Posterior cingulate gyrus (tissue), 11 donors: ENCODE measurements at regions not wholly inside any gene's neighbourhood (a gene's known extent, or its start where the extent isn't known, plus 50 kb on each side); places are given as distances from the start of the nearest gene placed in this dataset.
"Not testable (repeated sequence)": the region's sequence is repeated elsewhere in the genome, so short reads cannot be mapped to it uniquely, and the experiment has no call there.

Experiments used
- DNase-seq, 10 donors: peaks; one replicate each; pipeline versions ENCODE4 v3.0.0 to v3.0.0-alpha.2; 2020 to 2021; ENCODE audit warnings: mixed read lengths in 3 of 10
- intact Hi-C: fragments of 100-400 bp; cut with DNase I; formaldehyde crosslinking; loops from one replicate; pipeline ENCODE4 v1.15.1; 2023

- no peak for DNase-seq
- intact Hi-C loops: no loop called here
Observed at GRCh38 chr5:53262348-53262970, 152.9 kb upstream of the MOCS2 start.

GRCh38 chr5:53263151-53263550 lies 153.6 kb upstream of the MOCS2 start:
- intact Hi-C loops: no loop called here
- DNase-seq: no peak

- DNase-seq: no peak
- intact Hi-C loops: no loop called here
Observed at GRCh38 chr5:53265043-53265442, 155.5 kb upstream of the MOCS2 start.

GRCh38 chr5:53268241-53268640 lies 158.7 kb upstream of the MOCS2 start:
- intact Hi-C loops: not testable (repeated sequence)
- peak in 1 of 10 donors; percentile 58 for DNase-seq

- DNase-seq: no peak
Observed at GRCh38 chr5:53275666-53276065, 166.1 kb upstream of the MOCS2 start.

DNA sequence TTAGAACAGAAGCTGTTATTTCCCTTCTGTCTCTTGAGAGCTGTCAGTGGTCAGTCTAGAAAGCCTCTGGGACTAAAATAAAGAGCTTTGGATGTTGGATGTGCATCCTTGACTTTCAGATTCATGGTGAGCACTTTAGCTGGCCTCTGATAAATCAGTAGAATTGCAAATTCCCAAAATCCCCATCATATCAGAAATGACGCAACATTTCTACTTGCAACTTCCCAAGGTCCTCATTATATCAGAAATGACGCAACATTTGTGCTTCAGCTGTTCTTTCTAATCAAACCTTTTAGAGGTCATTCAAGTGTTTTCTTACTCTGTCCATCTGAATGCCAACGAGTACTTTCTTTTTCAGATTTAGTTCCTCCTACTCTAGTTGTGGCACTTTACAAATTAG lies 167.3 kb upstream of the MOCS2 start:
- intact Hi-C loops: no loop called here
- no peak for DNase-seq

More at GRCh38 chr5:53275666-53276065, 166.1 kb upstream of the MOCS2 start:
- intact Hi-C loops: no loop called here

DNA sequence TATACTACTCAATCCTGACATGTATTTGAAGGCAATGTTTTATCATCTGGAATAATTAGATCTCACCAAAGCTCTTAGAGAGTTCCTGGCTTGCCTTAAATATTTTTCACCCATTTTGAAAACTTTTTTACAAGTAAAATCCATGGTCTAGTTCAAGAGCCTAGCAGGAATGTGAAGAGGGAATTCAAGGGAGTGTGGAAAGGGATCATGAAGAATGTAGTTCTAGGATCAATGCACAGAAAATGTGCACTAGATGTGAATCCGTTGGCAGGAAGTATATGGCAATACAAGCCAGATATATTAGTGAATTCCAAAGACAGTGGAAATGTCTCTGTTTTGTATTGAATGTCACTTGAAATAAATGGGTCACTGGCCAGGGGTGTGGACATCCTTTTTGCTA lies 167.9 kb upstream of the MOCS2 start:
- no peak for DNase-seq
- intact Hi-C loops: no loop called here

GRCh38 chr5:53287573-53287972 lies 178.0 kb upstream of the MOCS2 start:
- DNase-seq: no peak
- intact Hi-C loops: no loop called here

DNA sequence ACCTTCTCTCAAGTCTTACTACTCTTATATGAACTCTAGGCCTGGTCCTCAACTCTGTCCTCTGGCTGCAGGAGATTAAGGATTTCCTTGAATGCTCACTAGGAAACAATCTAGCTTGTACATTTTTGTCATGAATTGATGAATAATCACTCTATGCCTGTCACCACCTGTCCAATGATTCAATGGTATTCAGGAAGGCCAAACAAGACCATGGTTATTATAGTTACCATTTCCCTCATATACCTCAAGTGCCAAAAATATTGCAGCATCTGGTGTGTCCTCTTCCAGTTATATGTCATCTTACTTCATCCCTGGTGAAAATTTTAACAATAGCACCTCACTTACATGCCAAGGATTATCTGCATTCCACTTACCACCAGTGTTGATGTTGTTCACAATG lies 179.0 kb upstream of the MOCS2 start:
- DNase-seq: no peak
- intact Hi-C loops: no loop called here

- DNase-seq: no peak
- intact Hi-C loops: no loop called here
Observed at GRCh38 chr5:53291047-53291446, 181.5 kb upstream of the MOCS2 start.

DNA sequence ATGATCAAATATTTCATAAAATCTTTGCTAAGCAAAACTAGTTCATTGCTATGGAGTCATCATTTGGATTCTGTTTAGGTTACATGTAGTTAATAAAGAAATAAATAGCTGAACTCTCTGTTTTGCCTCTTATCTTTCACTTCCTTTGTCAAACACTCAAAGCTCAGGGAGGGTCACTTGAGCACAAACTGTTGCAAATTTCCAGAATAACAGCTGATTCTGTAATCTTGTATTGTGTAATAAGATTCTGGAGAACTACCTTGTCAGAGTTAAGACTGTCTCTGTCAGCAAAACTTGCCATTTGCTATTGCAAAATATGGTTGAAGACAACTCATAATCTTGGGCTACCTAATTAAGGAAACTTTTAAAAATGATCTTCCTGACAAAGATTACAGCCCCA lies 182.0 kb upstream of the MOCS2 start:
- DNase-seq: no peak
- intact Hi-C loops: no loop called here

DNA sequence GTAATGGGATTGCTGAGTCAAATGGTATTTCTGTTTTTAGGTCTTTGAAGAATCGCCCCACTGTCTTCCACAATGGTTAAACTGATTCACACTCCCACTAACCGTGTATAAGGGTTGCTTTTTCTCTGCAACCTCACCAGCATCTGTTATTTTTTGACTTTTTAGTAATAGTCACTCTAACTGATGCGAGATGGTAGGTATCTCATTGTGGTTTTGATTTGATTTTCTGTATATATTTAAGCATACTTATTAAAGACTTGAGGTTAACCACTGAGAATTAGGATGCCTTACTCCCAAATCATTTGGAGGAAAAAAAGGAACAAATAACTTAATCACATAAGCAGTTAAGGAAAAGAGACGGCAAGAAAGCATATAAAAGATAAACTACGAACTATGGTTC lies 181.6 kb upstream of the FST start:
- intact Hi-C loops: no loop called here
- DNase-seq: no peak

GRCh38 chr5:53302529-53302928 lies 177.9 kb upstream of the FST start:
- no peak for DNase-seq
- intact Hi-C loops: no loop called here

DNA sequence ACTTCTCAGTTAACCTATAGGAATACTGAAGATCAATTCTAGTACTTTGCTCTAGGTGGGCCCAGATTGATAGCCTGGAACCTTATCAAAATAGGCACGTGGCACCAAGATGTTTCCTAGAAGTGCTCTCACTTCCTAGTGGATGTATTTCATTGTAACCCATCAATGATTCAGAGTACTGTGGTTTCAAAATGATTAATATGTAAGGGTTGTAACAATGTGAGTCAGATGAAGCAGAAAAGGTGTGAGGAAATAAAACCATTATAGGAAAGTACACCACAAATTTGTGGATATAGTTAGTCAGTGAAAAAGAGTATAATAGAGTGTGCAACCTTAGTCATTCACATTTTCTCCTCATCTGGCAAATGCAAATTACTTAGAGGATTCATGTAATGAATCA lies 177.3 kb upstream of the FST start:
- no peak for DNase-seq
- intact Hi-C loops: no loop called here

DNA sequence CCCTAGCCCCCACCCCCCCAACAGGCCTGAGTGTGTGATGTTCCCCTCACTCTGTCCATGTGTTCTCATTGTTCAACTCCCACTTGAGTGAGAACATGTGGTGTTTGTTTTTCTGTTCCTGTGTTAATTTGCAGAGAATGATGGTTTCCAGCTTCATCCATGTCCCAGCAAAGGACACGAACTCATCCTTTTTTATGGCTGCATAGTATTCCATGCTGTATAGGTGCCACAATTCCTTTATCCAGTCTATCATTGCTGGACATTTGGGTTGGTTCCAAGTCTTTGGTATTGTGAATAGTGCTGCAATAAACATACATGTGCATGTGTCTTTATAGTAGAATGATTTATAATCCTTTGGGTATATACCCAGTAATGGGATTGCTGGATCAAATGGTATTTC lies 175.1 kb upstream of the FST start:
- intact Hi-C loops, DNase-seq: not testable (repeated sequence)

DNA sequence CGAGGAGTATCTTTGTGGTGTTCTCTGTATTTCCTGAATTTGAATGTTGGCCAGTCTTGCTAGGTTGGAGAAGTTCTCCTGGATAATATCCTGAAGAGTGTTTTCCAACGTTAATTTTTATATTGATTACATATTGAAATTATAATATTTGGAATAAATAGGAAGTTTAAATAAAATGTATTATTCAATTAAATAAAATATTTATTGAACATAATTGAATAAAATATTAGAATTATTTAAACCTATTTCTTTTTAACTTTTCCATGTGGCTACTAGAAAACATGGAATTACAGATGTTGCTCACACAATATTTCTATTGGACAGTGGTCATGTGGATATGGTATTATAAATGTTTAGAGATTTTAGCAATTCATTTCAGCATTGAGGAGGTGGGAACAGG lies 170.8 kb upstream of the FST start:
- intact Hi-C loops: no loop called here
- DNase-seq: no peak

DNA sequence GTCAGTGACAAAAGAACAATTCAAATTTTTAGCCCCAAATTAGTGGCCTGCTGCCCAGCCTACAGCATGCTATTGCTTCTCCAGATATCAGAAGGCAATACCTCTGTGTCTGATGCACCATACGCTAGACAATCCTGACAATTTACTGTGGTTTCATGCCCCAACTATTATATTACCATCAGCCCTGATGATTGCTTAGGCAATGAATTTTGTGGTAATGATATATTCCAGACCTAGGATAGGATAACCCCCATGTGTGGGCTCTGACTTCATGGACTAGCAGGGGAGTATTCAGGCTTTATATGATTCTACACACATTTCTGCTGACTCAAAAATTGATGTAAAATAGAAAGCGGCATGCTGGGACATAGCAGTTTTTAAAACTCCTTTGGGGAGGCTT lies 168.7 kb upstream of the FST start:
- DNase-seq: no peak
- intact Hi-C loops: no loop called here

DNA sequence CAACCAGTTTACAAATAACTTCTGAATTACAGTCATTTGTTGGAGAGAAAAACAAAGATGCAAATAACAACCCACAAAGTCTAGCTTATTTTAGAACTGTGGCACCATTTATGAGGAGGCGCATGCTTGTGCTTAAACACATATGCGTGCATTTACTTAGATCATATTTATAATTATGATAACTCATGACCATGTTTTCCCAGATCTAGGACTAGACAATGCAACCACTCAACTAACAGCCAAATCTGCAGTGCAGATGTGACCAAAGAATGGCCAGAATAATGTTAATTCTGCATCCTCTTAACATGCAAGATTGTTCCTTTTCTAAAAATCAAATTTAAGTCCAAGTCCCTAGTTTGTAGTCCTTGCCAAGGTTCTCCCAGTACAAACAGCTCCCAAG lies 167.3 kb upstream of the FST start:
- intact Hi-C loops: no loop called here
- DNase-seq: no peak

DNA sequence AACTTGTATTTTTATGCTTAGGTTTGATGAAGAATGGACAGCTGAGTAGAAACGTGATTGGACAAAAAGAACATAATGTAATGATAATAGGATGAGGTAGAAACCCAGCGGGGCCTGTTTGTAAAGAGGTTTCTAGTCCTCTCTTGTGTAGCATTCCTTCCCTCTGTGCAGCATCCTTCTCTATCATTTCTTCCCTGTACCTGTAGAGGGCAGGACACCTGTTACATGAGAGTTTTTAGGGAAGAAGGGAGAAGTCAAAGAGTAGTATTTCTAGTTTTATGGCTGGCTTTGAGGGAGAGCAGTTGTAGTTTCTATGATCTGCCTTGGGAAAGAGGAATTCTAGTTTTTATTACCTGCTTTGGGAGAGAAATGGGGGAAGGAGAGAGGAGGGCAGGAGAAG lies 162.1 kb upstream of the FST start:
- no peak for DNase-seq
- intact Hi-C loops: no loop called here

- no peak for DNase-seq
- intact Hi-C loops: no loop called here
Observed at GRCh38 chr5:53319315-53319714, 161.1 kb upstream of the FST start.

DNA sequence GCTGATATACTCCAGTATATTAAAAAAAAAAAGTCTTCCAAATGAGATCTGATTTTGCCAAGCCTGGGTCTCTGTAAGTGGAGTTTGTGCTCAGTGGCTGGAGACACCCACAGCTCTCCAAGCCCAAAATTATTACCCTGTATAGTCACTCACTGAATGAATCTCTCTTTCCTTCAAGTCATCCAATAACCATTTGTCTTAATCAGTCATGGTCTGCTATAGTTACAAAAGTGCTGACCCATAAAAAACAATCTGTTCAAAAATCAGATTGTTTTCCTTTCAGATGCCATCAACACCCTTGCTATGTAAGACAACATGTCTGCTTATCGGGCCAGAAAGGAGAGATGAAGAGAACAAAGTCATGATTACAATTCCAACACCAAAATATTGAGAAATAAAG lies 159.4 kb upstream of the FST start:
- intact Hi-C loops: no loop called here

DNA sequence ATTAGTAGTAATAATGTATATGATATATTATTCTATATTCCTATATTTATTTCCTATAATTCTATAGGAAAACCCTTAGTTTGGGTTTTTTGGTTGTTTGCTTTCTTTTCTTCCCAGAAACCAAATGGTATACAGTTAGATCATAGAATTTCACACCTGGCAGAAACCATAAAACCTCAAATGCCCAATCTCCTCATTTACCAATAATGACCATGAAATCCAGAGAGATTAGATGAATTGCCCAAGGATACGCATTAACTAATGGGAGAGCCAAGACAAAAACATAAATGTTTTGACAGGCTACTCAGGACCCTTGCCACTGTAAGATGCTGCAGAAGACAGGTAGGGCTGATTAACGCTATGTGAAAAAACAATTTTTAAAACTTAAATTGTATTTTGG lies 158.7 kb upstream of the FST start:
- DNase-seq: no peak
- intact Hi-C loops: no loop called here

More for the DNA sequence above, 159.4 kb upstream of the FST start:
- no peak for DNase-seq

DNA sequence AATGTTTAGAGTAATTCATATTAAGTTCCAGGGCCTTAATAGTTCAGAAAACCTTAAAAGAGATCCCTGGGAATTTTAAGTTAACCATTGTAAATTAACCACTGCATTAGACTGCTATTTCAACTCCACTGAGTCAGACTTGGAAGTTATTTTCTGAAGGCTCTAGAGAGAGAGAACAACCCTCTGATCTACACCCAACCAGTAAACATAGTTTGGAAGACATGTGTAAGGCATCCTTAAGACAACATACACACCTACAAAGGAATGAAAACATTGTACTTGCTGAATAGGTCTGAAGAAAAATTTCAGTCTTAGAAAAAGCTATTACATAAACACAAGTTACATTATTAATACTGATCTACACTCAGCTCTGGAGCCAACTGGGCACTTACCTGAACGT lies 158.2 kb upstream of the FST start:
- no peak for DNase-seq
- intact Hi-C loops: no loop called here
